ENCODE measurements at regions not wholly inside any gene's neighbourhood (a gene's known extent, or its start where the extent isn't known, plus 50 kb on each side); places are given as distances from the start of the nearest gene placed in this dataset.

- TF ChIP-seq ZBTB33 (IDR thresholded peaks at IDR 0.05; ENCODE audit: extremely low read depth, insufficient replicate concordance, low read length) (no peak), POLR2A (IDR thresholded peaks at IDR 0.05; ENCODE audit: borderline replicate concordance, extremely low read depth, insufficient read depth, insufficient read length) (no peak), YY1 (IDR thresholded peaks at IDR 0.05; ENCODE audit: extremely low read depth, insufficient replicate concordance, low read depth, low read length) (no peak), ZFX (IDR thresholded peaks at IDR 0.05) (no peak), FOSL1 (IDR thresholded peaks at IDR 0.05; ENCODE audit: low read depth) (peak; percentile 53), ATF3 (IDR thresholded peaks at IDR 0.05) (no peak), SIN3A (IDR thresholded peaks at IDR 0.05; ENCODE audit: low read depth) (no peak), SRF (IDR thresholded peaks at IDR 0.05; ENCODE audit: low read depth) (no peak), RAD21 (IDR thresholded peaks at IDR 0.05; ENCODE audit: low read depth) (no peak)
Observed at GRCh38 chr6:56694002-56694401, 51.3 kb upstream of the DST start (continued).

- DNase-seq (ENCODE audit: low read depth, low spot score) (no peak), ATAC-seq (no peak)
- Histone ChIP-seq H3K9me3 (ENCODE audit: control insufficient read depth in 1 of 2, insufficient read depth in 1 of 2, low read depth in 1 of 2, low read length in 2 of 2) (no peaks in the 10 kb centered on the region), H3K27me3 (ENCODE audit: insufficient read depth, low read length) (no peaks in the 10 kb centered on the region), H3K4me1 (ENCODE audit: control insufficient read depth in 1 of 2, insufficient read depth in 2 of 2, low read length in 2 of 2) (peaks cover 38 to 52% of the 10 kb centered on the region in 2 experiments), H3K79me2 (ENCODE audit: insufficient read depth, low read length) (peaks cover 5% of the 10 kb centered on the region; the same call in 1 of the 2 replicates), H3K9ac (ENCODE audit: low read length) (no peak overlapping the region), H2AFZ (ENCODE audit: low read depth, low read length, poor library complexity, severe bottlenecking) (no peak overlapping the region), H3K36me3 (ENCODE audit: control insufficient read depth in 1 of 2, insufficient read depth in 2 of 2, low read length in 2 of 2) (0 out of 4 replicates have a peak, but pooled peaks cover 0 to 10% of the 10 kb centered on the region in 2 experiments), H4K20me1 (ENCODE audit: insufficient read depth) (no peaks in the 10 kb centered on the region), H3K4me3 (replicated peaks in 1 of 2; ENCODE audit: low read depth in 1 of 2, low read length in 2 of 2) (no peak overlapping the region), H3K4me2 (ENCODE audit: low read length) (peak overlapping the region; percentile 14), H3K27ac (ENCODE audit: low read depth, low read length) (peak overlapping the region; percentile 61; the same call in 1 of the 2 replicates), H3K9me2 (ENCODE audit: insufficient read depth) (no peaks in the 10 kb centered on the region)
- CTCF ChIA-PET: interaction anchor here (1.1 kb wide), 1 partner anchor 17 kb away, joined by 3 read pairs; no protein-coding TSS in a partner anchor
- intact Hi-C loops (cut with micrococcal nuclease): no loop called here
- POLR2A ChIA-PET: interaction anchor here (1.1 kb wide), 1 partner anchor 20 kb away, joined by 3 read pairs; no protein-coding TSS in a partner anchor
- BruUV-seq (replicated peaks): no TSS peak
- RAD21 ChIA-PET (ENCODE audit: low non-redundant PET in 1 of 2, low total read pairs in 2 of 2, uncharacterized antibody in 2 of 2, unreplicated experiment in 2 of 2): no interaction called here
- TF ChIP-seq, protein P1, sequence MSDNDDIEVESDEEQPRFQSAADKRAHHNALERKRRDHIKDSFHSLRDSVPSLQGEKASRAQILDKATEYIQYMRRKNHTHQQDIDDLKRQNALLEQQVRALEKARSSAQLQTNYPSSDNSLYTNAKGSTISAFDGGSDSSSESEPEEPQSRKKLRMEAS (IDR thresholded peaks at IDR 0.05): no peak
- TF ChIP-seq CEBPB (IDR thresholded peaks at IDR 0.05; ENCODE audit: low read depth): no peak
- no peak for TF ChIP-seq ATF3 (IDR thresholded peaks at IDR 0.05)
- TF ChIP-seq POLR2AphosphoS5 (IDR thresholded peaks at IDR 0.05; ENCODE audit: low read depth, low read length): no peak
- TF ChIP-seq TCF7L2 (IDR thresholded peaks at IDR 0.05; ENCODE audit: borderline replicate concordance, extremely low read depth, insufficient read depth, insufficient read length): no peak
- no peak for TF ChIP-seq ZNF274 (IDR thresholded peaks at IDR 0.05; ENCODE audit: low read depth, low read length)
- TF ChIP-seq JUND (IDR thresholded peaks at IDR 0.05): no peak
- TF ChIP-seq REST (IDR thresholded peaks at IDR 0.05; ENCODE audit: low read depth): no peak
- no peak for TF ChIP-seq CBX3 (IDR thresholded peaks at IDR 0.05; ENCODE audit: low read depth)
- no peak for TF ChIP-seq YY1 (IDR thresholded peaks at IDR 0.05; ENCODE audit: extremely low read depth, insufficient replicate concordance, low read depth, low read length)
- no peak for TF ChIP-seq ZFX (IDR thresholded peaks at IDR 0.05)
- TF ChIP-seq ZBTB33 (IDR thresholded peaks at IDR 0.05; ENCODE audit: extremely low read depth, insufficient replicate concordance, low read length): no peak
- TF ChIP-seq EGR1 (IDR thresholded peaks at IDR 0.05; ENCODE audit: low read depth): no peak
Observed at GRCh38 chr6:56693246-56693607, 50.5 kb upstream of the DST start.
